H1 (cell line): ENCODE measurements at regions not wholly inside any gene's neighbourhood (a gene's known extent, or its start where the extent isn't known, plus 50 kb on each side); places are given as distances from the start of the nearest gene placed in this dataset.
"Not testable (repeated sequence)": the region's sequence is repeated elsewhere in the genome, so short reads cannot be mapped to it uniquely, and the experiment has no call there.

Experiments used
- CTCF ChIA-PET: fragments of 300-600 bp; sonication (Branson Sonifier 250); formaldehyde crosslinking; loops from one replicate; lab custom pipeline; 2021; ENCODE audit not compliant: partially characterized antibody; lab: Charles Lee
- POLR2A ChIA-PET: fragments of 300-600 bp; sonication (Branson Sonifier 250); formaldehyde crosslinking; loops from one replicate; lab custom pipeline; 2021; ENCODE audit warnings: inconsistent platforms; ENCODE audit not compliant: partially characterized antibody; lab: Charles Lee
- DNase-seq, 2 experiments: peaks; one replicate each; pipeline versions ENCODE4 v3.0.0 to v3.0.0-alpha.2; 2010 to 2022; ENCODE audit warnings: low spot score in 2 of 2, low read depth in 1 of 2, mixed read lengths in 1 of 2
- FAIRE-seq: peaks from 2 replicates; lab custom pipeline; 2011; peaks lifted over from hg19 to GRCh38; lab: Jason Lieb, UNC
- H2AFZ ChIP-seq: 2 replicates; pipeline ENCODE4 v1.8.1; 2012; ENCODE audit warnings: low read length, inconsistent platforms
- H2AK5ac ChIP-seq: 2 replicates; pipeline ENCODE4 v1.6.1; 2013; ENCODE audit warnings: low read depth, low read length
- H2BK120ac ChIP-seq: replicated peaks from 2 replicates; pipeline ENCODE3; 2013; ENCODE audit warnings: low read depth, low read length, inconsistent platforms
- H2BK12ac ChIP-seq: 2 replicates; pipeline ENCODE4 v1.6.1; 2013; ENCODE audit warnings: low read depth, low read length
- H2BK15ac ChIP-seq: 2 replicates; pipeline ENCODE4 v1.6.1; 2013; ENCODE audit warnings: low read length
- H2BK20ac ChIP-seq: 2 replicates; pipeline ENCODE4 v1.6.1; 2013; ENCODE audit warnings: low read length
- H2BK5ac ChIP-seq: 2 replicates; pipeline ENCODE4 v1.6.1; 2013; ENCODE audit warnings: low read depth, low read length
- H3K14ac ChIP-seq: 2 replicates; pipeline ENCODE4 v1.6.1; 2013; ENCODE audit warnings: inconsistent platforms; ENCODE audit not compliant: insufficient read length
- H3K18ac ChIP-seq: 2 replicates; pipeline ENCODE4 v1.6.1; 2013; ENCODE audit warnings: low read length; ENCODE audit errors: extremely low read depth
- H3K23ac ChIP-seq: 2 replicates; pipeline ENCODE4 v1.6.1; 2013; ENCODE audit warnings: inconsistent platforms; ENCODE audit not compliant: insufficient read length
- H3K23me2 ChIP-seq: 2 replicates; pipeline ENCODE4 v1.6.1; 2013; ENCODE audit warnings: low read depth, low read length
- H3K27ac ChIP-seq: 2 replicates; pipeline ENCODE4 v1.6.1; 2011; ENCODE audit warnings: low read depth, low read length, inconsistent platforms
- H3K27me3 ChIP-seq, 4 experiments: replicated peaks in 1 of 4; 1 replicate in 1 of 4; 2 replicates in 3 of 4; pipeline versions ENCODE4 v1.6.1 to v1.8.1; 2011 to 2013; ENCODE audit warnings: low read length in 3 of 4, mild to moderate bottlenecking in 3 of 4, inconsistent platforms in 2 of 4, mixed read lengths in 2 of 4, moderate library complexity in 1 of 4; ENCODE audit not compliant: control insufficient read depth in 3 of 4, insufficient read depth in 3 of 4; ENCODE audit errors: extremely low read depth in 1 of 4
- H3K36me3 ChIP-seq, 4 experiments: 2 replicates each; pipeline versions ENCODE4 v1.6.1 to v1.8.1; 2011 to 2013; ENCODE audit warnings: mild to moderate bottlenecking in 4 of 4, low read length in 3 of 4, moderate library complexity in 2 of 4, control low read depth in 1 of 4, inconsistent platforms in 1 of 4; ENCODE audit not compliant: insufficient read depth in 4 of 4, control insufficient read depth in 2 of 4
- H3K4ac ChIP-seq: replicated peaks from 2 replicates; pipeline ENCODE3; 2013; ENCODE audit warnings: low read length, low read depth, mixed read lengths, inconsistent platforms; ENCODE audit not compliant: insufficient read length
- H3K4me1 ChIP-seq, 4 experiments: replicated peaks in 1 of 4; 1 replicate in 1 of 4; 2 replicates in 3 of 4; pipeline versions ENCODE4 v1.6.1 to v1.8.1; 2011 to 2013; ENCODE audit warnings: low read length in 3 of 4, inconsistent platforms in 2 of 4, mixed read lengths in 1 of 4; ENCODE audit not compliant: insufficient read depth in 4 of 4, control insufficient read depth in 3 of 4
- H3K4me2 ChIP-seq, 2 experiments: 2 replicates each; pipeline versions ENCODE4 v1.6.1 to v1.8.1; 2011 to 2013; ENCODE audit warnings: low read depth in 2 of 2, low read length in 2 of 2, control low read depth in 1 of 2, inconsistent platforms in 1 of 2, mild to moderate bottlenecking in 1 of 2; ENCODE audit not compliant: insufficient read depth in 1 of 2
- H3K4me3 ChIP-seq, 4 experiments: fragments of 200-600, 300-600 bp in 1 of 4; sonication (generic), shearing (Covaris generic), sonication (Bioruptor Twin) in 1 of 4; 2 replicates each; pipeline versions ENCODE4 v1.5.1 to v1.8.1; 2011 to 2016; ENCODE audit warnings: low read length in 4 of 4, low read depth in 3 of 4, control low read depth in 2 of 4, inconsistent platforms in 2 of 4, mild to moderate bottlenecking in 2 of 4, mixed read lengths in 1 of 4, moderate library complexity in 1 of 4; ENCODE audit not compliant: insufficient read depth in 2 of 4; ENCODE audit errors: extremely low read depth in 1 of 4
- H3K56ac ChIP-seq: replicated peaks from 2 replicates; pipeline ENCODE3; 2013; ENCODE audit warnings: low read depth, mild to moderate bottlenecking, mixed read lengths, low read length, inconsistent platforms; ENCODE audit not compliant: insufficient read length
- H3K79me1 ChIP-seq: 2 replicates; pipeline ENCODE4 v1.6.1; 2013; ENCODE audit warnings: low read depth, low read length, control low read depth
- H3K79me2 ChIP-seq, 2 experiments: 2 replicates each; pipeline versions ENCODE4 v1.6.1 to v1.8.1; 2012 to 2013; ENCODE audit warnings: low read length in 2 of 2, mild to moderate bottlenecking in 2 of 2, inconsistent platforms in 1 of 2; ENCODE audit not compliant: insufficient read depth in 2 of 2, control insufficient read depth in 1 of 2
- H3K9ac ChIP-seq, 4 experiments: replicated peaks in 1 of 4; 1 replicate in 1 of 4; 2 replicates in 3 of 4; pipeline versions ENCODE4 v1.6.1 to v1.8.1; 2011 to 2013; ENCODE audit warnings: low read depth in 3 of 4, low read length in 3 of 4, control low read depth in 2 of 4, mild to moderate bottlenecking in 2 of 4, moderate library complexity in 2 of 4, inconsistent platforms in 1 of 4; ENCODE audit errors: extremely low read depth in 1 of 4
- H3K9me3 ChIP-seq, 2 experiments: 2 replicates each; pipeline versions ENCODE4 v1.6.1 to v1.8.1; 2012 to 2013; ENCODE audit warnings: mild to moderate bottlenecking in 2 of 2, moderate library complexity in 2 of 2, control low read depth in 1 of 2, inconsistent platforms in 1 of 2, low read depth in 1 of 2, low read length in 1 of 2, mixed read lengths in 1 of 2; ENCODE audit not compliant: insufficient read depth in 2 of 2
- H4K20me1 ChIP-seq, 2 experiments: replicated peaks in 1 of 2; 2 replicates each; pipeline versions ENCODE3 to v1.8.1; 2011 to 2013; ENCODE audit warnings: inconsistent platforms in 2 of 2, low read length in 2 of 2, mild to moderate bottlenecking in 1 of 2; ENCODE audit not compliant: insufficient read depth in 2 of 2, control insufficient read depth in 1 of 2
- H4K5ac ChIP-seq: 2 replicates; pipeline ENCODE4 v1.6.1; 2013; ENCODE audit warnings: low read length, low read depth, mixed read lengths, inconsistent platforms; ENCODE audit not compliant: insufficient read length
- H4K8ac ChIP-seq: 2 replicates; pipeline ENCODE4 v1.8.0; 2013; ENCODE audit warnings: mild to moderate bottlenecking, moderate library complexity, low read length, inconsistent platforms; ENCODE audit not compliant: insufficient read depth; ENCODE audit errors: extremely low read depth
- H4K91ac ChIP-seq: replicated peaks from 2 replicates; pipeline ENCODE3; 2013; ENCODE audit warnings: low read length, mixed read lengths, inconsistent platforms; ENCODE audit not compliant: insufficient read length
- WGBS, 2 experiments: shearing (Covaris generic) in 1 of 2; methylation state at CpG; one replicate each; pipeline versions ENCODE4 v1.1.6 to v1.1.7; 2013 to 2015; ENCODE audit warnings: low lambda C conversion rate in 2 of 2, mixed read lengths in 2 of 2, inconsistent platforms in 1 of 2, low coverage in 1 of 2, missing lambda C conversion rate in 1 of 2; ENCODE audit not compliant: insufficient replicate concordance in 2 of 2, insufficient coverage in 1 of 2, insufficient read length in 1 of 2; ENCODE audit errors: extremely low coverage in 1 of 2, missing lambda C conversion rate in 1 of 2; 5-methylcytosine and 5-hydroxymethylcytosine counted together

GRCh38 chr5:124916313-124916712 lies 169.9 kb upstream of the ZNF608 start:
- H2AFZ ChIP-seq, CTCF ChIA-PET, H2BK120ac ChIP-seq, H3K4ac ChIP-seq, POLR2A ChIA-PET, H3K4me3 ChIP-seq, H3K79me2 ChIP-seq, FAIRE-seq, H3K27me3 ChIP-seq, H3K18ac ChIP-seq, H3K56ac ChIP-seq, H2BK12ac ChIP-seq, H3K4me1 ChIP-seq, H3K23ac ChIP-seq, H3K9me3 ChIP-seq, H3K23me2 ChIP-seq, H2BK5ac ChIP-seq, H4K20me1 ChIP-seq, H4K8ac ChIP-seq, H4K91ac ChIP-seq, H3K36me3 ChIP-seq, DNase-seq, H3K9ac ChIP-seq, H2AK5ac ChIP-seq, H3K79me1 ChIP-seq, H4K5ac ChIP-seq, H3K27ac ChIP-seq, H3K4me2 ChIP-seq, H3K14ac ChIP-seq, H2BK15ac ChIP-seq, H2BK20ac ChIP-seq: not testable (repeated sequence)
- 74% methylated on average over 5 of the region's 5 CpGs; no CpG with 5 or more reads in 1 of the 2 experiments for WGBS, 2 experiments
